GM23338 (cell line): ENCODE measurements at regions not wholly inside any gene's neighbourhood (a gene's known extent, or its start where the extent isn't known, plus 50 kb on each side); places are given as distances from the start of the nearest gene placed in this dataset.

Experiments used
- ATAC-seq: fragments of 200-7000 bp; cut with Tn5 transposase; 3 replicates; pipeline ENCODE4 v1.9.1; 2020
- DNase-seq: peaks from one replicate; pipeline ENCODE4 v3.0.0-alpha.2; 2015; ENCODE audit warnings: low spot score
- H2AFZ ChIP-seq: fragments of 200-600 bp; sonication (generic); 2 replicates; pipeline ENCODE4 v1.8.0; 2016; ENCODE audit warnings: antibody characterized with exemption, mild to moderate bottlenecking, moderate library complexity
- H3F3A ChIP-seq: fragments of 200-600 bp; sonication (generic); replicated peaks from 2 replicates; pipeline ENCODE4 v1.8.0; 2017; ENCODE audit warnings: antibody characterized with exemption, mixed run types, low read depth
- H3K27ac ChIP-seq: fragments of 200-600 bp; sonication (generic); 2 replicates; pipeline ENCODE4 v1.6.1; 2016; ENCODE audit warnings: low read depth
- H3K27me3 ChIP-seq: fragments of 200-600 bp; sonication (generic); 2 replicates; pipeline ENCODE4 v1.8.0; 2016; ENCODE audit warnings: mild to moderate bottlenecking, mixed run types, moderate library complexity; ENCODE audit not compliant: insufficient read depth
- H3K36me3 ChIP-seq: fragments of 200-600 bp; sonication (generic); 2 replicates; pipeline ENCODE4 v1.8.0; 2016; ENCODE audit warnings: mild to moderate bottlenecking; ENCODE audit not compliant: insufficient read depth
- H3K4me1 ChIP-seq: fragments of 200-600 bp; sonication (generic); 2 replicates; pipeline ENCODE4 v1.8.0; 2016; ENCODE audit warnings: mild to moderate bottlenecking, moderate library complexity; ENCODE audit not compliant: insufficient read depth
- H3K4me2 ChIP-seq: fragments of 200-600 bp; sonication (generic); 2 replicates; pipeline ENCODE4 v1.7.1; 2017; ENCODE audit warnings: mixed run types
- H3K4me3 ChIP-seq: fragments of 200-600 bp; sonication (generic); 2 replicates; pipeline ENCODE4 v1.6.1; 2016; ENCODE audit warnings: mixed run types
- H3K79me2 ChIP-seq: fragments of 200-600 bp; sonication (generic); replicated peaks from 2 replicates; pipeline ENCODE4 v1.8.0; 2017; ENCODE audit warnings: mild to moderate bottlenecking; ENCODE audit not compliant: insufficient read depth
- H3K9me2 ChIP-seq: fragments of 200-600 bp; sonication (generic); 2 replicates; pipeline ENCODE4 v1.8.0; 2017; ENCODE audit not compliant: insufficient read depth
- H4K20me1 ChIP-seq: fragments of 200-600 bp; sonication (generic); replicated peaks from 2 replicates; pipeline ENCODE4 v1.8.0; 2017; ENCODE audit warnings: mild to moderate bottlenecking; ENCODE audit not compliant: insufficient read depth
- H3K27ac Mint-ChIP-seq: 2 replicates; pipeline ENCODE4 v1.8.0; 2020; ENCODE audit warnings: inconsistent platforms, mild to moderate bottlenecking, moderate library complexity, mixed read lengths
- H3K27me3 Mint-ChIP-seq: 3 replicates; pipeline ENCODE4 v1.8.0; 2022; ENCODE audit warnings: low read depth, mild to moderate bottlenecking, moderate library complexity, mixed read lengths, inconsistent platforms; ENCODE audit not compliant: insufficient read depth, poor library complexity
- H3K36me3 Mint-ChIP-seq: 3 replicates; pipeline ENCODE4 v1.8.0; 2021; ENCODE audit warnings: low read depth, mild to moderate bottlenecking, inconsistent platforms, moderate library complexity, mixed read lengths
- H3K4me1 Mint-ChIP-seq: 3 replicates; pipeline ENCODE4 v1.8.0; 2020; ENCODE audit warnings: mild to moderate bottlenecking, inconsistent platforms, mixed read lengths
- H3K4me3 Mint-ChIP-seq: 3 replicates; pipeline ENCODE4 v1.8.0; 2021; ENCODE audit warnings: moderate library complexity, mild to moderate bottlenecking, inconsistent platforms, mixed read lengths
- H3K9me3 Mint-ChIP-seq: 3 replicates; pipeline ENCODE4 v1.8.0; 2020; ENCODE audit warnings: moderate library complexity, mild to moderate bottlenecking, inconsistent platforms, mixed read lengths
- CREB1 ChIP-seq: fragments of 250-450 bp; sonication (Bioruptor Pico); IDR thresholded peaks from 2 replicates; pipeline ENCODE4 v1.5.0; 2020; ENCODE audit warnings: low read depth, mild to moderate bottlenecking, moderate library complexity
- EZH2 ChIP-seq: fragments of 200-600 bp; sonication (generic); IDR thresholded peaks from one replicate; pipeline ENCODE4 v1.8.0; 2017; ENCODE audit warnings: antibody characterized with exemption, mild to moderate bottlenecking, low read depth; ENCODE audit not compliant: unreplicated experiment
- EZH2phosphoT487 ChIP-seq: fragments of 200-600 bp; sonication (generic); IDR thresholded peaks from one replicate; pipeline ENCODE4 v1.8.1; 2018; ENCODE audit warnings: antibody characterized with exemption; ENCODE audit not compliant: unreplicated experiment
- JUNB ChIP-seq: IDR thresholded peaks from one replicate; pipeline ENCODE4 v1.6.1; 2016; ENCODE audit warnings: antibody characterized with exemption; ENCODE audit not compliant: unreplicated experiment
- NANOG ChIP-seq: IDR thresholded peaks from 2 replicates; pipeline ENCODE4 v1.6.1; 2016; ENCODE audit warnings: antibody characterized with exemption, borderline replicate concordance
- POLR2AphosphoS5 ChIP-seq: IDR thresholded peaks from 2 replicates; pipeline ENCODE4 v1.6.1; 2016; ENCODE audit warnings: antibody characterized with exemption, low read depth
- STAT1 ChIP-seq: IDR thresholded peaks from one replicate; pipeline ENCODE4 v1.6.1; 2016; ENCODE audit warnings: antibody characterized with exemption; ENCODE audit not compliant: unreplicated experiment
- ZNF114 ChIP-seq: fragments of 250-450 bp; sonication (Bioruptor Pico); IDR thresholded peaks from 2 replicates; pipeline ENCODE4 v1.5.0; 2020; ENCODE audit warnings: mild to moderate bottlenecking, moderate library complexity
- ZNF331 ChIP-seq: fragments of 250-450 bp; sonication (Bioruptor Pico); IDR thresholded peaks from 2 replicates; pipeline ENCODE4 v1.5.0; 2020; ENCODE audit warnings: low read depth, mild to moderate bottlenecking, moderate library complexity
- TF ChIP-seq, protein P1 (sequence below): IDR thresholded peaks from 2 replicates; pipeline ENCODE4 v1.6.1; 2016; ENCODE audit warnings: antibody characterized with exemption
- TF ChIP-seq, protein P2 (sequence below): IDR thresholded peaks from one replicate; pipeline ENCODE4 v1.6.1; 2018; ENCODE audit warnings: antibody characterized with exemption; ENCODE audit not compliant: unreplicated experiment
- TF ChIP-seq, protein P3 (sequence below): fragments of 250-450 bp; sonication (Bioruptor Pico); IDR thresholded peaks from 2 replicates; pipeline ENCODE4 v1.5.0; 2020; ENCODE audit warnings: mild to moderate bottlenecking, moderate library complexity
- TF ChIP-seq, protein P4 (sequence below), 2 experiments: fragments of 200-600 bp in 1 of 2; sonication (generic) in 1 of 2; conservative IDR thresholded peaks; 2 replicates each; pipeline versions ENCODE4 v1.5.1 to v1.6.1; 2016 to 2017; ENCODE audit warnings: antibody characterized with exemption in 2 of 2, low read depth in 2 of 2, mild to moderate bottlenecking in 2 of 2, moderate library complexity in 1 of 2

DNA sequence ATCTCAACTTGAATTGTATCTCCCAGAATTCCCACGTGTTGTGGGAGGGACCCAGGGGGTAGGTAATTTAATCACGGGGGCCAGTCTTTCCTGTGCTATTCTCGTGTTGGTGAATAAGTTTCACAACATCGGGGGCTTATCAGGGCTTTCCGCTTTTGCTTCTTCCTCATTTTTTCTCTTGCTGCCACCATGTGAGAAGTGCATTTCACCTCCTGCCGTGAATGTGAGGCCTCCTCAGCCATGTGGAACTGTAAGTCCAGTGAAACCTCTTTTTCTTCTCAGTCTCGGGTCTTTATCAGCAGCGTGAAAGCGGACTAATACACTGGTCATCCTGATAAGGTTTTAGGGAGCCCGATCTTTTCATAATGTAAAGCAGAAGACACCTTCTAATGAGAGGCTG, 687.0 kb upstream of the FTMT start (continued):
- TF ChIP-seq JUNB = no peak
- no peak for TF ChIP-seq ZNF331 (CRISPR knock-in tag)
- no peak for TF ChIP-seq EZH2phosphoT487
- no peak for TF ChIP-seq EZH2

DNA sequence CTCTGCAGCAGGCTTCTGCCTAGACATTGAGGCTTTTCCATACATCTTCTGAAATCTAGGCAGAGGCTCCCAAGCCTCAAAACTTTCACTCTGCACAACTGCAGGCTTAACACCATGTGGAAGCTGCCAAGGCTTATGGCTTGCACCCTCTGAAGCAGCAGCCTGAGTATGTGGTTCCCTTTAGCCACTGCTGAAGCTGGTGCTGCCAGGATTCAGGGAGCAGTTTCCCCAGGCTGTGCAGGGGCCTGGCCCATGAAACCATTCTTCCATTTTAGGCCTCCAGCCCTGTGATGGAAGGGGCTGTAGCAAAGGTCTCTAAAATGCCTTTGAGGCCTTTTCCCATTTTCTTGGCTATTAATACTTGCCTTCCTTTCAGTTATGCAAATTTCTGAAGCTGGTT, 680.3 kb upstream of the FTMT start:
- Mint-ChIP-seq H3K4me3 (no peak overlapping the region), H3K36me3 (no peaks in the 10 kb centered on the region), H3K4me1 (peaks cover 5% of the 10 kb centered on the region), H3K9me3 (peaks cover 4% of the 10 kb centered on the region; the same call in 1 of the 3 replicates), H3K27me3 (no peaks in the 10 kb centered on the region), H3K27ac (no peak overlapping the region)
- Histone ChIP-seq H3F3A (no peaks in the 10 kb centered on the region), H3K4me1 (no peaks in the 10 kb centered on the region; the same call in 1 of the 2 replicates), H3K27ac (no peak overlapping the region), H3K4me3 (no peak overlapping the region), H2AFZ (peak overlapping the region; percentile 79), H3K27me3 (no peaks in the 10 kb centered on the region), H4K20me1 (no peaks in the 10 kb centered on the region), H3K36me3 (no peaks in the 10 kb centered on the region), H3K9me2 (no peaks in the 10 kb centered on the region), H3K4me2 (no peak overlapping the region), H3K79me2 (no peaks in the 10 kb centered on the region)
- TF ChIP-seq EZH2phosphoT487 (no peak), EZH2 (no peak), ZNF331 (CRISPR knock-in tag) (no peak), ZNF114 (no peak), STAT1 (no peak), NANOG (no peak), CREB1 (CRISPR knock-in tag) (no peak), JUNB (no peak), POLR2AphosphoS5 (no peak)
- TF ChIP-seq, protein P1, sequence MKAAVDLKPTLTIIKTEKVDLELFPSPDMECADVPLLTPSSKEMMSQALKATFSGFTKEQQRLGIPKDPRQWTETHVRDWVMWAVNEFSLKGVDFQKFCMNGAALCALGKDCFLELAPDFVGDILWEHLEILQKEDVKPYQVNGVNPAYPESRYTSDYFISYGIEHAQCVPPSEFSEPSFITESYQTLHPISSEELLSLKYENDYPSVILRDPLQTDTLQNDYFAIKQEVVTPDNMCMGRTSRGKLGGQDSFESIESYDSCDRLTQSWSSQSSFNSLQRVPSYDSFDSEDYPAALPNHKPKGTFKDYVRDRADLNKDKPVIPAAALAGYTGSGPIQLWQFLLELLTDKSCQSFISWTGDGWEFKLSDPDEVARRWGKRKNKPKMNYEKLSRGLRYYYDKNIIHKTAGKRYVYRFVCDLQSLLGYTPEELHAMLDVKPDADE = no peak
- TF ChIP-seq, protein P2, sequence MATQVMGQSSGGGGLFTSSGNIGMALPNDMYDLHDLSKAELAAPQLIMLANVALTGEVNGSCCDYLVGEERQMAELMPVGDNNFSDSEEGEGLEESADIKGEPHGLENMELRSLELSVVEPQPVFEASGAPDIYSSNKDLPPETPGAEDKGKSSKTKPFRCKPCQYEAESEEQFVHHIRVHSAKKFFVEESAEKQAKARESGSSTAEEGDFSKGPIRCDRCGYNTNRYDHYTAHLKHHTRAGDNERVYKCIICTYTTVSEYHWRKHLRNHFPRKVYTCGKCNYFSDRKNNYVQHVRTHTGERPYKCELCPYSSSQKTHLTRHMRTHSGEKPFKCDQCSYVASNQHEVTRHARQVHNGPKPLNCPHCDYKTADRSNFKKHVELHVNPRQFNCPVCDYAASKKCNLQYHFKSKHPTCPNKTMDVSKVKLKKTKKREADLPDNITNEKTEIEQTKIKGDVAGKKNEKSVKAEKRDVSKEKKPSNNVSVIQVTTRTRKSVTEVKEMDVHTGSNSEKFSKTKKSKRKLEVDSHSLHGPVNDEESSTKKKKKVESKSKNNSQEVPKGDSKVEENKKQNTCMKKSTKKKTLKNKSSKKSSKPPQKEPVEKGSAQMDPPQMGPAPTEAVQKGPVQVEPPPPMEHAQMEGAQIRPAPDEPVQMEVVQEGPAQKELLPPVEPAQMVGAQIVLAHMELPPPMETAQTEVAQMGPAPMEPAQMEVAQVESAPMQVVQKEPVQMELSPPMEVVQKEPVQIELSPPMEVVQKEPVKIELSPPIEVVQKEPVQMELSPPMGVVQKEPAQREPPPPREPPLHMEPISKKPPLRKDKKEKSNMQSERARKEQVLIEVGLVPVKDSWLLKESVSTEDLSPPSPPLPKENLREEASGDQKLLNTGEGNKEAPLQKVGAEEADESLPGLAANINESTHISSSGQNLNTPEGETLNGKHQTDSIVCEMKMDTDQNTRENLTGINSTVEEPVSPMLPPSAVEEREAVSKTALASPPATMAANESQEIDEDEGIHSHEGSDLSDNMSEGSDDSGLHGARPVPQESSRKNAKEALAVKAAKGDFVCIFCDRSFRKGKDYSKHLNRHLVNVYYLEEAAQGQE = no peak
- TF ChIP-seq, protein P3, sequence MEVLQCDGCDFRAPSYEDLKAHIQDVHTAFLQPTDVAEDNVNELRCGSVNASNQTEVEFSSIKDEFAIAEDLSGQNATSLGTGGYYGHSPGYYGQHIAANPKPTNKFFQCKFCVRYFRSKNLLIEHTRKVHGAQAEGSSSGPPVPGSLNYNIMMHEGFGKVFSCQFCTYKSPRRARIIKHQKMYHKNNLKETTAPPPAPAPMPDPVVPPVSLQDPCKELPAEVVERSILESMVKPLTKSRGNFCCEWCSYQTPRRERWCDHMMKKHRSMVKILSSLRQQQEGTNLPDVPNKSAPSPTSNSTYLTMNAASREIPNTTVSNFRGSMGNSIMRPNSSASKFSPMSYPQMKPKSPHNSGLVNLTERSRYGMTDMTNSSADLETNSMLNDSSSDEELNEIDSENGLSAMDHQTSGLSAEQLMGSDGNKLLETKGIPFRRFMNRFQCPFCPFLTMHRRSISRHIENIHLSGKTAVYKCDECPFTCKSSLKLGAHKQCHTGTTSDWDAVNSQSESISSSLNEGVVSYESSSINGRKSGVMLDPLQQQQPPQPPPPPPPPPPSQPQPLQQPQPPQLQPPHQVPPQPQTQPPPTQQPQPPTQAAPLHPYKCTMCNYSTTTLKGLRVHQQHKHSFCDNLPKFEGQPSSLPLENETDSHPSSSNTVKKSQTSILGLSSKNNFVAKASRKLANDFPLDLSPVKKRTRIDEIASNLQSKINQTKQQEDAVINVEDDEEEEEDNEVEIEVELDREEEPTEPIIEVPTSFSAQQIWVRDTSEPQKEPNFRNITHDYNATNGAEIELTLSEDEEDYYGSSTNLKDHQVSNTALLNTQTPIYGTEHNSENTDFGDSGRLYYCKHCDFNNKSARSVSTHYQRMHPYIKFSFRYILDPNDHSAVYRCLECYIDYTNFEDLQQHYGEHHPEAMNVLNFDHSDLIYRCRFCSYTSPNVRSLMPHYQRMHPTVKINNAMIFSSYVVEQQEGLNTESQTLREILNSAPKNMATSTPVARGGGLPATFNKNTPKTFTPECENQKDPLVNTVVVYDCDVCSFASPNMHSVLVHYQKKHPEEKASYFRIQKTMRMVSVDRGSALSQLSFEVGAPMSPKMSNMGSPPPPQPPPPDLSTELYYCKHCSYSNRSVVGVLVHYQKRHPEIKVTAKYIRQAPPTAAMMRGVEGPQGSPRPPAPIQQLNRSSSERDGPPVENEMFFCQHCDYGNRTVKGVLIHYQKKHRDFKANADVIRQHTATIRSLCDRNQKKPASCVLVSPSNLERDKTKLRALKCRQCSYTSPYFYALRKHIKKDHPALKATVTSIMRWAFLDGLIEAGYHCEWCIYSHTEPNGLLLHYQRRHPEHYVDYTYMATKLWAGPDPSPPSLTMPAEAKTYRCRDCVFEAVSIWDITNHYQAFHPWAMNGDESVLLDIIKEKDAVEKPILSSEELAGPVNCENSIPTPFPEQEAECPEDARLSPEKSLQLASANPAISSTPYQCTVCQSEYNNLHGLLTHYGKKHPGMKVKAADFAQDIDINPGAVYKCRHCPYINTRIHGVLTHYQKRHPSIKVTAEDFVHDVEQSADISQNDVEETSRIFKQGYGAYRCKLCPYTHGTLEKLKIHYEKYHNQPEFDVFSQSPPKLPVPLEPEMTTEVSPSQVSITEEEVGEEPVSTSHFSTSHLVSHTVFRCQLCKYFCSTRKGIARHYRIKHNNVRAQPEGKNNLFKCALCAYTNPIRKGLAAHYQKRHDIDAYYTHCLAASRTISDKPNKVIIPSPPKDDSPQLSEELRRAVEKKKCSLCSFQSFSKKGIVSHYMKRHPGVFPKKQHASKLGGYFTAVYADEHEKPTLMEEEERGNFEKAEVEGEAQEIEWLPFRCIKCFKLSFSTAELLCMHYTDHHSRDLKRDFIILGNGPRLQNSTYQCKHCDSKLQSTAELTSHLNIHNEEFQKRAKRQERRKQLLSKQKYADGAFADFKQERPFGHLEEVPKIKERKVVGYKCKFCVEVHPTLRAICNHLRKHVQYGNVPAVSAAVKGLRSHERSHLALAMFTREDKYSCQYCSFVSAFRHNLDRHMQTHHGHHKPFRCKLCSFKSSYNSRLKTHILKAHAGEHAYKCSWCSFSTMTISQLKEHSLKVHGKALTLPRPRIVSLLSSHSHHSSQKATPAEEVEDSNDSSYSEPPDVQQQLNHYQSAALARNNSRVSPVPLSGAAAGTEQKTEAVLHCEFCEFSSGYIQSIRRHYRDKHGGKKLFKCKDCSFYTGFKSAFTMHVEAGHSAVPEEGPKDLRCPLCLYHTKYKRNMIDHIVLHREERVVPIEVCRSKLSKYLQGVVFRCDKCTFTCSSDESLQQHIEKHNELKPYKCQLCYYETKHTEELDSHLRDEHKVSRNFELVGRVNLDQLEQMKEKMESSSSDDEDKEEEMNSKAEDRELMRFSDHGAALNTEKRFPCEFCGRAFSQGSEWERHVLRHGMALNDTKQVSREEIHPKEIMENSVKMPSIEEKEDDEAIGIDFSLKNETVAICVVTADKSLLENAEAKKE = no peak
- TF ChIP-seq, protein P4, sequence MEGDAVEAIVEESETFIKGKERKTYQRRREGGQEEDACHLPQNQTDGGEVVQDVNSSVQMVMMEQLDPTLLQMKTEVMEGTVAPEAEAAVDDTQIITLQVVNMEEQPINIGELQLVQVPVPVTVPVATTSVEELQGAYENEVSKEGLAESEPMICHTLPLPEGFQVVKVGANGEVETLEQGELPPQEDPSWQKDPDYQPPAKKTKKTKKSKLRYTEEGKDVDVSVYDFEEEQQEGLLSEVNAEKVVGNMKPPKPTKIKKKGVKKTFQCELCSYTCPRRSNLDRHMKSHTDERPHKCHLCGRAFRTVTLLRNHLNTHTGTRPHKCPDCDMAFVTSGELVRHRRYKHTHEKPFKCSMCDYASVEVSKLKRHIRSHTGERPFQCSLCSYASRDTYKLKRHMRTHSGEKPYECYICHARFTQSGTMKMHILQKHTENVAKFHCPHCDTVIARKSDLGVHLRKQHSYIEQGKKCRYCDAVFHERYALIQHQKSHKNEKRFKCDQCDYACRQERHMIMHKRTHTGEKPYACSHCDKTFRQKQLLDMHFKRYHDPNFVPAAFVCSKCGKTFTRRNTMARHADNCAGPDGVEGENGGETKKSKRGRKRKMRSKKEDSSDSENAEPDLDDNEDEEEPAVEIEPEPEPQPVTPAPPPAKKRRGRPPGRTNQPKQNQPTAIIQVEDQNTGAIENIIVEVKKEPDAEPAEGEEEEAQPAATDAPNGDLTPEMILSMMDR (conservative IDR thresholded peaks at IDR 0.05; ENCODE audit: low read depth in 2 of 2) = no peak
- ATAC-seq (no peak), DNase-seq (no peak)
